NCI-H1105 (cell line): ENCODE measurements at regions not wholly inside any gene's neighbourhood (a gene's known extent, or its start where the extent isn't known, plus 50 kb on each side); places are given as distances from the start of the nearest gene placed in this dataset.

Experiments
- DNase-seq: peaks from one replicate; lab custom pipeline; 2025; lab: John Stamatoyannopoulos, UW

DNA sequence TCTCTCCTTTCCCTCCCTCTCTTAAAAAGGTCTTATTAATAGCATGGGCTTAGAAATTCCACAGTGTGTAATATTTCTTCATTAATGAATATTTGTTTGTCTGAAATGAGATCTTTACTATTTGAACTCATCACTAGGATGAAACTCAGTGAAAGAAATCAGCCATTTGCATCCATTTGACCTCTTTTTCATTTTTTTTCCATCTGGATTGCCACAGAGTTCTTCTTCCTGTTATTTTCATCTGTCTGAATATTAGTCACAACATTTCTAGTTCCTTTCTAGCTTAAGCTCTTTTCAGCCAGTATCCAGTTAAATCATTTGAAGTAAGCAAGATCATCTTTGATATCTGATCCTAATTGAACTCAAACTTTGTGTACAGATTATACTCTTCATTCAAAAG lies 69.2 kb upstream of the PLS3 start:
- no peak for DNase-seq

DNA sequence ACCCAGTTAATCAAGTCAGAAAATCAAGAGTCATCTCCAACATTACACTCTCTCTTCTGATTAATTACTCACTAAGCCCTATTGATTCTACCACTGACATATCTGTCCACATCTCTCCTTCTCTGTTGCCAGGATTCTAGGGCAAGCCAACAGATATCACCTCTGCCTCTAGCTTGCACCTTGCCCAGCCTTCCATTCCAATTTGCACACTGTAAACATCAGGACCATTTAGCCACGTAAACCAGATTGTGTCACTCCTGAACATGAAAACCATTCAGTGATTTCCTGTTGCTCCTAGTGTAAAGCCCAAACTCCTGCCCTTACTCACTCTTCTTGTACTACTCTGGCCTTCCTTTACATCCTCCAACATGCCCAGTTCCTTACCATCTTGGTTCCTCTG lies 68.0 kb upstream of the PLS3 start:
- no peak for DNase-seq

DNA sequence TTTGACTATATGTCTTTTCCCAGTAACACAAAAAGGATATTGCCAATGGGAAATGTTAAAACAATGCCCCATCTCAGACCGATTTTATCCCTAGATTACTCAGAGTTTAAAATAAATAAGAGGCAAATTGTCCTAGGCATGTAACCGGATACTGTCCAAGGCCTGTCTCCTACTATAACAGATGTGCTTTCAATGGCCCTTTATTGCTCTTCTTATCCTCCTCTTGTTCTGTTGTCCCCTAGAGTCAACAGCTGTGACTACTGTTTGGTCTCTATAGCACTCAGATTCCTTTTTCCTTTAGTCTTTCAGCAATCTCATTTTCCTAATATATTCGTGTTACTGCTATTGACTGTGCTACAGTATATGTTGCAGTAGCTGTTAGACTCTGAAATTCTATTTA lies 66.8 kb upstream of the PLS3 start:
- DNase-seq: no peak

DNA sequence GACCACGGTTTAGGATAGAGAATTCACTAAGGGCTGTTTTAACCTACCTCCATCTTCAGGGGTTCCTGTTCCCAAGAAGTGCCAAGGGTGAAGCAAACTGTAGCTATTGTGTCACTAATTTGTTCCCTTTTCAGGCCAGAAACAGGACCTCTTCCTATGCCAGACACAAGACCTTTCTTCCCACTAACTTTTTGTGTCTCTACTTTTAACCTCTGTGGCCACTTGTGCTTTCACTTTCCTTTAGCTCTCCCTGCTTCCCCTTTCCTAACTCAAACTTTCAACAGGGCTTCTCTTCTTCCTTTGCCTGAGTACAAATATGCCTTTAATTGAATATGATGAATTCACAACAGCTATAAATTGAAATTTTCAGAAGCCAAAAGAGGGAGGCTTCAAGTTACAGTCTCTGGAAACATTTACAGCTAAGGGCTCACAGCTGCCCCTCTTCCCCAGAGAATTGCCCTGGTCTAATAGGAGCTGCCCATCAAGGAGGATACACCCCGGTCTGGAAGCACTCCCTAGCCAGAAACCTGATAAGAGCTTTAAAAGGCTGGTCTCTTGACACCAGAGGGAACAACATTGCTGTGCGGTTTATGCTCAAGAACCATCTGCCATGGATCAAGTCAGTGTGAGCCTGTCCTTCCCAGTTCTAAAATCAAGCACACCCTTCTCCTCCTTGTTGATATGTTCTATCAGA lies 61.7 kb upstream of the PLS3 start:
- no peak for DNase-seq

DNA sequence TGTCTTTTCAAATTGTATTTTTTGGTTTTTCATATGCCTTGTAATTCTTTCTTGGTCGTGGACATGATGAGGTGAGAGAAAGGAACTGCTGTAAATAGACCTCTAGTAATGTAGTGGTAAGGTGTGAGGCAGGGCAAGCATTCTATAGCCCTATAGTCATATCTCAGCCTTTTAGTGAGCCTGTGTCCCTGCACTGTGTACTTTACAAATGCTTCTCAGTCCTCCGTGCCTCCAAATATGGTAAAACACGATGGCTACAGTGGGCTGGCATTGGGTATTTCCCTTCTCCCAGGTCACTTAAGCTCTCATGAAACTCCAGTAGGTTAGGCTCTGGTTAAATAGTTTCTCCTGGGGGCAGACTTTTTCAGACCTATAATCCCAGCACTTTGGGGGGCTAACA lies 57.9 kb upstream of the PLS3 start:
- DNase-seq: no peak

DNA sequence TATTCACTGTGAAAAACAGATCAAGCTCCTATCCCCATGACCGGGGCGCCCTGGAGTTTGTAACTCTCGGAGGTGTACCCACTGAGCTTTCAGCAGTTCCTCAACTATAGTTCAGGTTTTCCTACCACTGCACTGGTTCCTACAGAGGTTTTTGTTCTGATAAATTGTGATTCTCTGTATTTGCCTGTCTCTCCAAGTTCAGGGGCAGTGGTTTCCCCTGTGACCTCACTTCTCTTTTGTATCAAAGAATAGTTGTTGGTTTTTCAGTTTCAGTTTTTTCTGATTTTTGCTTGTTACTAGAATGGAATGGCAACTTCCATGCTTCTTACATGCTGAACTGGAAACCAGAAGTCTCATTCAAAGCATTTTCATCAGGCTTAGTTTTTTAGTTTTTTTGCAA lies 56.8 kb upstream of the PLS3 start:
- DNase-seq: no peak
